H1 (cell line): ENCODE measurements at regions not wholly inside any gene's neighbourhood (a gene's known extent, or its start where the extent isn't known, plus 50 kb on each side); places are given as distances from the start of the nearest gene placed in this dataset.

Source experiments
- CHD7 ChIP-seq: fragments of 300-600 bp; sonication (generic); IDR thresholded peaks from 2 replicates; pipeline ENCODE4 v1.7.1; 2012; ENCODE audit warnings: low read length, moderate library complexity, mild to moderate bottlenecking, inconsistent platforms; ENCODE audit not compliant: insufficient replicate concordance
- KDM4A ChIP-seq: IDR thresholded peaks from one replicate; pipeline ENCODE4 v1.7.1; 2012; ENCODE audit warnings: low read depth, mild to moderate bottlenecking, moderate library complexity, low read length, inconsistent platforms; ENCODE audit not compliant: severe bottlenecking
- SP4 ChIP-seq: IDR thresholded peaks from 2 replicates; pipeline ENCODE4 v1.6.1; 2012; ENCODE audit warnings: low read length, inconsistent platforms

GRCh38 chr4:126441173-126442035 is 1126.6 kb downstream of the FAT4 start (continued):
- TF ChIP-seq CHD7: no peak
- no peak for TF ChIP-seq SP4
- TF ChIP-seq KDM4A: no peak
- TF ChIP-seq, all 59 proteins: peak for 0
